ENCODE measurements at regions not wholly inside any gene's neighbourhood (a gene's known extent, or its start where the extent isn't known, plus 50 kb on each side); places are given as distances from the start of the nearest gene placed in this dataset.

- TF ChIP-seq POLR2AphosphoS5 (IDR thresholded peaks at IDR 0.05) (no peak), CTCF (IDR thresholded peaks at IDR 0.05 in 8 of 11, conservative IDR thresholded peaks at IDR 0.05 in 3 of 11) (no peak), POLR2A (IDR thresholded peaks at IDR 0.05) (no peak)
Measured at GRCh38 chr6:148671952-148672351, 74.9 kb upstream of the UST start.
